GM19239 (cell line): ENCODE measurements at regions not wholly inside any gene's neighbourhood (a gene's known extent, or its start where the extent isn't known, plus 50 kb on each side); places are given as distances from the start of the nearest gene placed in this dataset.

Experiments used
- DNase-seq: peaks from one replicate; pipeline ENCODE4 v3.0.0; 2011; ENCODE audit warnings: low spot score; ENCODE audit not compliant: insufficient read length
- FAIRE-seq: peaks from 2 replicates; lab custom pipeline; 2011; peaks lifted over from hg19 to GRCh38; lab: Jason Lieb, UNC

DNA sequence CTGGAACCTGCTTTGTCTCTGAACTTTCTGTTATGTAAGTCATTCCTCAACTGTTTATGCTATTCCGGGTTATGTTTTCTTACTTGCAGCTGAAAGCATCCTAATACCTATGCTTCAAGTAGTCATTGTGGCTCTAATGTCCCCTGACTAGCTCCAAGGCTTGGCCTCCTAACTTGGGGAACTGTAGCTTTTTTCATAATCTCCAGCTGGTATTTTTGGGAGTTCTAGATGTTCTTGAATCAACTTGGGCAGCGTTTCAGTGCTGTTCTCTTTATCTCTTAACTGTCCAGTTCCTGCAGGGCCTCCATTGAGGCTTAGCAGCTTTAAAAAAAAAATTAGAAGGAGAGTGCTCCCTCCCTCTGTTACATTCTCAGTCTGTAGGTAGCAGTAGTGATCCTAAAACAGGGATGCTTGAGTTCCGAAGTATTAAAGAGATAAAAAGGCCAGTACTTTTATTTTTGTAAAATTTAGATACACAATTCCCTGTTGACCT is 100.0 kb upstream of the ACTBL2 start:
- FAIRE-seq (no peak), DNase-seq (no peak)

DNA sequence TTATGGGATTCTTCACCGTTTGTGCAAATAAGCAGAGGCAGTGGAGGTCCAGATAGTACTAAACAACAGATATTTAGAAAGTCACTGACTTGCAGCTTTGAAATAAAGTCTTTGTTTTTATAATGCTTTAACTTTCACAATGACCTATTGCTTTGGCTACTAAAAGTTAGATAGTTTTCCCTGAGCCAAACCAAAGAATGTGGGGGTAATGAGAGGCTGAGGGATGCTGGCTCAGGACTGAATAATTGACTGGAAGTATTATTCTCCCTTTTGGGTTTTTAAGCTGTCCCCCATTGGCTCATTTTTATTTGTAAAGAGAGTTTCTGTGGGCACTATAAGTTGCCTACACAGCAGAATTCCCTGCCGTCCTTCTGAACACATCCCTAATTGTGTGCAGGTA is 99.2 kb upstream of the ACTBL2 start:
- no peak for DNase-seq
- no peak for FAIRE-seq

DNA sequence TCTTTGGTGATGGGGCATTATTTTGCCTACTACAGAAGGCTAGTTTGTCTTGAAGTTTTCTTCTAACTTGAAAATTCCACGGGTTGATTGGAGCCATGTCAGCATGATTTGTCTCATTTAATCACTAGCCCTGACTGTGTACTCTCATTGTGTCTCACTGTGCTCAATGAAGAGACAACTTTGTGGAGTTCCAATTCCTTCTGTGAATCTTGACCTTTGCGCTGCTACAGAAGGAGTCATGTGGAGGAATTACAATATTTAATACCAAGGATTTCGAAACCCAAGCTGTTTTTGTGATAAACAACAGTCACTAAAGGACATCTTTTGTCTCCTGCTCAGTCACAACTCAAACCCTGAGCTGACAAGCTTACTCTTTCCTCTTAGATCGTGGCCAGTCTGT is 98.6 kb upstream of the ACTBL2 start:
- no peak for FAIRE-seq
- no peak for DNase-seq

DNA sequence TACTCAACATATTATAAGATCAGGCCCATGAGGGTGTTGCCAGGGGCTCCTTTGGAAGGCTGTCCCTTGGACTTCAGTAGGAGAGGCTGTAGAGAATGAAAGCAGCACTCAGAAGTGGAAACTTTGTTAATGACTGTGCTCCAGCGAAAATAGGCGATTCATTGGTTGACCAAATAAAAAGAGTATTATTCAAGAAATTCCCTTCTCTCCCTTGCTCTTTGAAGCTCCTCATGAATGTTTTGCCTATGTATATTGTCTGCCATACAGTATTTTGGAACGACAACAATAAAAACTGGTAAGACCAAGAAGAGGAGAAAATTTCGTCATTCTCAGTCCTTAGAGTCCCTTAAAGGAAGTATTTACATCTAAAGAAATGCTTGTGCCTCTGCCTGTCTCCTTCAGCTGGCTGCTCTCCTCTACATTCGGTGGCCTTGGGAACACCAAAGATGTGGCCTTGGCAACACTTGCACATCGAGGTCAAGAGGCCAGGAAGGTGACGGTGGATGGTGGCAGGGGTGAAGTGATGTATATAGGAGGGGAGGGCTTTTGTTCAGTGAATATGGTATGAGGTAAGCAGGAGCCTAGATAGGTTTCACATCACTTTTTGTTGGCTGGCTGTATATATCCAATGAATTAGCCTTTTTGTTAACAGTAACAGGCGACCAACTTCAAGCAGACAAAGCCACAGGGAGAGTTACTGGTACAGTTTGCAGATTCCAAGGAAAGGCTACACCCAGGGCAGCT is 95.0 kb upstream of the ACTBL2 start:
- no peak for FAIRE-seq
- DNase-seq, result no peak

DNA sequence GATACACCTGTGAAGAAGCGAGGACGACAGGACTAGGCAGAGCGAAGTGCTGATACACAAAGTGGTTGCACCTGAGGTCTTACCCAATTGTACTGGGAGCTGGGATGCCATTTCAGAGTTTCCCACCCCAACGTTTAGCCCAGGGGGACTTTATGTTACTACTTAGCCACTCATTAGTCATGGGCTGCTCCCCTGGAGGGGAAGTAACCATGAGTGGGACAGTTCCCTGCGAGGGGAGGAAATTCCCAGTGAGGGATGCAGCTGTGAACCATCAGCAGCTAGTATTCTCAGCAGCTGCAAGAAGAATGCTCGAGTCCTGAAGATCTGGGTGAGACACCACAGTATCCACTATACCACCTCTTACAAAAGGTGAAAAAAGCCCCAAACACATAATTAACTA is 93.7 kb upstream of the ACTBL2 start:
- no peak for FAIRE-seq
- no peak for DNase-seq

DNA sequence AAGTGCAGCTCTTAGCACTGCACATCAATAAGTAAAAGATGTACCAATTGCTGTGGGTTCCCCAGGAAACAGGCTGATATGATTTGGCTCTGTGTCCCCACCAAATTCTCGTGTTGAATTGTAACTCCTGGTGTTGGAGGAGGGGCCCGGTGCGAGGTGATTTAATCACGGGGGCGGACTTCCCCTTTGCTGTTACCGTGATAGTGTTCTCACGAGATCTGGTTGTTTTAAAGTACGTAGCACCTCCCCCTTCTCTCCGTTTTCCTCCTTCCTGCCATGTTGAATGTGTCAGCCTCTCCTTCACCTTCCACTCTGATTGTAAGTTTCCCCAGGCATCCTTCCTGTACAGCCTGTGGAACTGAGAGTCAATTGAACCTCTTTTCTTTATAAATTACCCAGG is 93.2 kb upstream of the ACTBL2 start:
- no peak for FAIRE-seq
- DNase-seq, result no peak

DNA sequence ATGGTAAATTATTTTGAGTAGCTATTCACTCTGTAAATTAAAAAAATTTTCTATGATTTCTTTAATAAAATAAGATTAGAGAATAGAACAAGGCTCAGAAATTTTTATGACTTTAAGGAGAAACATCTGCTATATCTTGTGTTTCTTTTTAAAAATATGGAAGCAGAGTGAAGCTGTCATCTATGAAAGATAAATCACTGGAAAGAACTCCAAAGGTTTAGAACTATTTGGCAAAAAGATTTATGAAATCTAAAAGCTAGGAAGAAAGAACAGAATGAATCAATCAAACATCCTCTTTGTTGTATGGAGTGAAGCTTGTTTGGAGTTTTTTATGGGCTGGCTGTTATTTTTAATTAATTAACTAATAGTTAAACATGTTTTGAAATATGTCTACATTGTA is 89.8 kb upstream of the ACTBL2 start:
- no peak for FAIRE-seq
- no peak for DNase-seq

DNA sequence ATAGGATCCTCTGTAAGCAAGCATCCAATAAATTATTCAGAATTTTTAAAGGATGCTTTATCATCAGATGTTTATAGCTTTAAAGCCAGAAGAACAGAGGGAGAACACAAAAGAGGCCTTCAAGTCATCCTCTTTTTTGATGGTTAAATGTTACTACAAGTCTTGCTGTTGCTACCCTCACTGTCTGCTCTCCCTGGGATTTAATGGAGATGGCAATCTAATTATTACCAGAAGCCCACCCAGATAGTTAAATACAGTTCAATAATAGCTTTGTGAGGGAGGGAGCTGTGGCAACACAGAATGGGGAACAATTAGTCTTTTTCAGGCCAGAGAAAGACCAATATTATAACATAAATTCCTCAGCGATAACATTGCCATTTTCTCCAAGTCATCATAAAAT is 87.0 kb upstream of the ACTBL2 start:
- DNase-seq (no peak), FAIRE-seq (no peak)

DNA sequence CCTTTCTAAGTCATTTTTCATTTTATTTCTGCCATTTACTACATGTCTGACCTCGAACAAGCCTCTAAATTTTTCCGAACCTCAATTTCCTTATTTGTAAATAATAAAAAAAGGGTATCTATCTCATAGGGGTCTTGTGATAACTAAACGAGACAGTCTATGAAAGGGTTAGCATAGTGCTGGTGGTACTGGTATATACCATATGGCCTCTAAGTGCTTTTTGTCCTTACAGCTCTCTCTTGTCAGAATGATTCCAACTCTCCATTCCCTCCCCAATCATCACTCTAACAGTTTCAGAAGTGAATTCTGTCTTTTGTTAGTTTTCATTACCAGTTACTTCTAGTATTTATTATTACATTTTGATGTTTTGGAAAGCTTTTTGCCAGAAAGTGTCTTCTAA is 85.5 kb upstream of the ACTBL2 start:
- FAIRE-seq, result no peak

DNA sequence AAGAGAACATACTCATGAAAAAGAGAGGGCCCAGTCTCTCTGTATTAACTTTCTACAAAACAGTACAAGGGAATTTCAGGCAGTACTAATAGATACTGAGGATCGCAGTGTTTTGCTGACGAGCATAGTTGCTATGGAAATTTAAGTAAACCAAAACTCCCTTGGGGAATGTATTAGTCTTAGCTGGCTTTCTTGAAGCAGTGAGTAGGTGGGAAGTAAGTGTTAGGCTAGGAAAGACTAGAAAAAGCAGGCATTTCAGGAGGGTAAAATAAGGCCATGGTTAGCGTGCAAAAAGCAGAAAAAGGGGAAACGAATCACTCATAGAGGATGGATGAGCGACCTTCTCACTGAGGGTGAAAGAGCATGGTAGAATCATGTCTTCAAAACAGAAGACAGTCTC is 84.3 kb upstream of the ACTBL2 start:
- no peak for DNase-seq
- no peak for FAIRE-seq

More for the DNA sequence above, 85.5 kb upstream of the ACTBL2 start:
- DNase-seq, result no peak

DNA sequence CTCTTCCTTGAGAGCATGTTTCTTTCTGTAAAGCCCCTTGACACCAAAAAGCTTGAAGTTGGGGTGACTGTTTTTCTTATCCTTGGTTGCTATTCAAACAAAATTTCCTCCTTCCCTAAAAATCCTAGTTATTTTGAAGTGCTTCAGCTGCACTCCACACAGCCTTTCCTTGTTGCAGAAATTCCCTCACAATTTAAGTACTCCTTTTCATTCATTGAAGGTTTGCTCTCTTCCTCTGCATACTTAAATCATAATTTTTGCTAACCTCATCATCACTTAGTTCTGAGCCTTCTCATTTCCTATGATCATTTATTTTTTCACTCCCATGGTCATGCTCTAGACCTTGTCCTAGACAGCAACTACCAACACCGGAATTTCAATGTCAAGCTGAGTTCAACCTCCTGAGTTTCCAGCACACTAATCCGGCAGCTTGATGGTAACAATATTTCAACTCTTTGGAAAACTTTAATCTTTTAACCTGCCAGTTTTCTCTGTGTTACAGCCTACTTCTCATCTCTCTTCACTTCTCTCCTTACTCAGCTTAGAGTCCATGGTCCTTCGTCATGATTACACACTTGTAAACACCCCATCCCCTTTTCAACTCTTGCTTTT is 78.7 kb upstream of the ACTBL2 start:
- no peak for FAIRE-seq

DNA sequence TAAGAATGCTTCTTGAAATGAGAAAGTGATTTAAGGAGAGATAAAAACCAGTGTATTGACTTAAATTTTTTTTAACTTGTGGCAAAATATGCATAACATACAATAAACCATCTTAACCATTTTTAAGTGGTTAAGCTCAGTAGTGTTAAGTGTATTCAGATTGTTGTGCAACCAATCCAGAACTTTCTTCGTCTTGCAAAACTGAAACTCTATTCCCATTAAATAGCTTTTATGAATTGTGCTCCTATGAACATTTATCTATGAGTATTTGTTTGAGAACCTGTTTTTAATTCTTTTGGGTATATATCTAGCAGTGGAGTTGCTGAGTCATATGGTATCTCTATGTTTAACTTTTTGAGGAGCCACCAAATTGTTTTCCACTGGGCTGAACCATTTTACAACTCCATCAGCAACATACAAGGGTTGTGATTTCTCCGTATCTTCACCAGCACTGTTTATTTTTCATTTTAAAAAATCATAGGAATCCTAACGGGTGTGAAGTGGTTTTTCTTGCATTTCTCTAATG is 76.6 kb upstream of the ACTBL2 start:
- FAIRE-seq (no peak), DNase-seq (no peak)

More for the DNA sequence above, 78.7 kb upstream of the ACTBL2 start:
- DNase-seq, result no peak

DNA sequence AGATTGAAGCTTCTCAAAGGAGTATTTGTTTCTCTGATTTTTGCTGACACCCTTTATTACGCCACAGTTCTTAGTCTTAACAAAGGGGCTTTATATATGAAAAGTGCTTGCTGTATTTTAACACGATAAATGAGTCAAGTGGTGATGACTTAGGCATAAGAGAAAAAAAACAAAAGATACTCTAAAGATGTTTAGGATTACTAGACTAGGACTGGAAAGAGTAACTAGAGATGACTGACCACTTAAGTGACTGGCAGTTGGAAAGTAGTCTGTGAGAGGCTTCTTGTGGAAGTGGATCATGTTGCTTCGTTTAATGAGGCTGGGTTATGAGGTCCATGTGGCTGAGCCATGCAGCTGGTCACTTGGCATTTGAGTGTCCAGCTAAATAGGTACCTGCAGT is 69.4 kb upstream of the ACTBL2 start:
- FAIRE-seq (no peak), DNase-seq (no peak)

DNA sequence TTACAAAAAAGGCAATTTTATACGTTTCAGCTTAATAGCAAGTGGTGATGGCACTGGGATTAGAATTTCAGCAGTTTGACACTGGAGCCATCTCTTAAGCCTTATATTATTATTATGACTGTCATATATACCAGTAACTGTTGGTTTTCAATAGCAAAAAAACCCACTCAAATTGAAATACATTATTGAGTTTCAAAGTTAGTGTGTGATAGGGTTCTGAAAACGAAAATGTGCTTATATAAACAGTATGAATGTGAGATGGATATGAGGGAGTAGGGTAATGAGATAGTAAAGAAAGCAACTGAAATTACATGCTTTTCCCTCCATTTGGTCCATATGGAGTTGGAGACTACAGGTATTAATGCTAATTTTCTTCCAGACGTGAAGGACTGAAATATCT is 68.6 kb upstream of the ACTBL2 start:
- FAIRE-seq (no peak), DNase-seq (no peak)

DNA sequence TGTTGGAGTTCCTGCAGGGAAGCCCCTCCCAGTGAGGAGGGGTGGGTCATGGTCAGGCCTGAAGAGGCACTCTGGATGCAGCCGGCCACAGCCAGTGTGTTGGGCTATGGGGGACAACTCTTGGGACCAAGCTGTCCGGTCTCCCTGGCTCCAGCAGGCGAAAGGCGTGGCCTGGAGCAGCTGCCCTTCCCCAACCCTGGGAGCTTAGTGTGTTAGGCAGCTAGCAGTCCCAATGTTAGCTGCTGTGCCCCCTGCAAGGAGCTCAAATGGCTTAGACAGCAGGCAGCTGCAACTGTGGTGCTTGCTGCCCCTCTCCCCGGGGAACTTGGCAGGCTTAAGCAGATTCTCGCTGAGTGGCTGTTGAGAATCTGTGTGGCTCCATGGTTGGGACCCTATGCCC is 67.5 kb upstream of the ACTBL2 start:
- DNase-seq (no peak), FAIRE-seq (no peak)

DNA sequence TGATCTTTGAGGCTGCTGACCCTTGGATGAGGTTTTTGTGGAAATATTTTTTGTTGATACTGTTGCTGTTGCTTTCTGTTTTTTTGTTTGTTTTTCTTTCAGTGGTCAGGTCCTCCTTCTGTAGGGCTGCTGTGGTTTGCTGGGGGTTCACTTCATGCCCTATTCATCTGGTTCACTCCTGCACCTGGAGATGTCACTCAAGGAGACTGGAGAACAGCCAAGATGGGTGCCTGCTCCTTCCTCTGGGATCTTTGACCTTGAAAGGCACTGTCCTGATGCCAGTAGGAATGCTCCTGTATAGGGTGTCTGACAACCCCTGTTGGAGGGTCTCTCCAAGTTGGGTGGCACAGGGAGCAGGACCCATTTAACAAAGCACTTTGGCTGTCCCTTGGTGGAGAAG is 67.0 kb upstream of the ACTBL2 start:
- FAIRE-seq, result no peak

DNA sequence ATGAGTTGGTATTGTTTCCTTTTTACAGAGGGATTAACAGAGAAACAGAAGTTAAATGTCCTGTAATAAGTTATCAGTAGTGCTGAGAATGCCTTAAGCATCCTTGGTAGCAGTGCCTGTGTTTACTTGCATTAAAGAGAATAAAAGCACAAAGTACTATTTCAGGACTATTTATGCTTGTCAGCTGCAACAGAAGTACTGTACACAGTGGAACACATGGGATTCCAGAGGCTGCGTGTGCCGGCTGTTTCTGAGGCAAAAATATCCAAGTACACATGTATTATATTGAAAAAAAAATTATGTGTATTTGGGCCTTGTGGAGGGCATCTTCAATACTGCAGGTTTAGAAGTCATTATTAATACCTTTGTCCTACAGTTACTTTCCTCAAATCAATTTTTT is 58.2 kb upstream of the ACTBL2 start:
- DNase-seq (no peak), FAIRE-seq (no peak)

More for the DNA sequence above, 67.0 kb upstream of the ACTBL2 start:
- DNase-seq, result no peak

DNA sequence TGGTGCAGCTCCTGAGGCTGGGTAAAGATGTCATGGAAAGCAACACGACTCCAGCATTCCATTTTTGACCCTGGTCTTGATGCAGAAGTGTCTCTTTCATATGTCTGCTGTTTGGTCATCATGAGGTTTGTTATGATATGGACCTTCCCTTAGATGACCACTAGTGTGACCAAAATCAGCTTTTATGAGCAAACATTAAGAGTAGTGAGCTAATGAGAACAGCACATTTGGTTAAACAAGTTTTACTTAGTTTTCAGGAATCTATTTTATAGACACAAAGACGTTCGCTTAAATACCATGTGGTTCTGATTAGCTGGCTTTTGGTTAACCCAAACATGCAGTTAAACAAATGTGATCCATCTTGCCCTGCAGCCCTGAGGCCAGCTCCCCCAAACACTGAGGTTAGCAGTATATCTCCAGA is 56.7 kb upstream of the ACTBL2 start:
- DNase-seq (no peak), FAIRE-seq (no peak)

DNA sequence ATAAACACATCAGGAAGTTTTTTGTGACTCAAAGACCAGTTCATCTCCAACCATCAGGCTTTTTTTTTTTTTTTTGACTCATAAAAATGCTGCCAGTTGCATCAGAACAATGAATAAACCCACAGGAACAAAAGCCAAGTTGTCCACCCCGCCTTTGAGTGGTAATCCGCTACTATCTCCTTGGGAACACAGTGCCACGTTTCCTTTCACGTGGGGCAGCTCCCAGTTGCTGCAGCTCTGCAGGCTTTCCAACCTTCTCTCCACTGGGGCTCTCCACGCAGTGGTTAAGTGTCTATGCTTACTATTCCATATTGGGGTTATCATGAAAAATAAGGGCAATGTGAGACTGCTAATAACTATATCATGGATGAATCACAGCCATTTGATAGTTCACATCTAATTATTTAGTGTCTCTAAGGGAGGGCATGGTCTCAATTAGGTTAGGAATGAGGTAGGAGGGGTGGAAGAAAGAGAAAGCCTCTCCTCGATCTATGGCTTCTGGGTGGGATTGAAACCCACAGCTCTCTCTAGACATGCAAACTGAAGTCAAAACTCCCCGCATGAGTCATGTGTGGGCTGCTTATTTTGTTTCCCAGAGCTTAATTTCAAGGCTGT is 55.8 kb upstream of the ACTBL2 start:
- DNase-seq, result no peak

DNA sequence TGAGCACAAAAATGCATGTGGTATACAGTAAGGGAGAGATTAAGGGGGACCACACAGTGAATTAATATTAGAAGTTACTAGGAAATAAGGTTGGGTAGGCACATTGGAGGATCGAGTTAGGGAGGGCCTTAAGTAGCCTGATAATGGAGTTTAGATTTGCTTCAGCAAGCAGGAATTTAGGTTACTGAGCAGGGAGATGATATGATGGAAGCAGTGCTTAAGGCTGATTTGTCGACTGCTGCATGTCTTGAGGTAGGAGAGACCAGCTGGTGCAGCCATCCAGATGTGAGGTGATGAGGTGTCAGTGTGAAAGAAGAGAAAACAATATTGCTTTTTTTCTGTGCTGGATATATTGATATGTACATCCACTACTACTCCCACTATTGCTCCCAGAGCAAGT is 55.2 kb upstream of the ACTBL2 start:
- DNase-seq (no peak), FAIRE-seq (no peak)

More for the DNA sequence above, 55.8 kb upstream of the ACTBL2 start:
- no peak for FAIRE-seq
